Fibroblast of skin of right biceps (primary cell): ENCODE measurements at regions not wholly inside any gene's neighbourhood (a gene's known extent, or its start where the extent isn't known, plus 50 kb on each side); places are given as distances from the start of the nearest gene placed in this dataset.

Experiments used
- DNase-seq: peaks from one replicate; pipeline ENCODE4 v3.0.0-alpha.2; 2013

DNA sequence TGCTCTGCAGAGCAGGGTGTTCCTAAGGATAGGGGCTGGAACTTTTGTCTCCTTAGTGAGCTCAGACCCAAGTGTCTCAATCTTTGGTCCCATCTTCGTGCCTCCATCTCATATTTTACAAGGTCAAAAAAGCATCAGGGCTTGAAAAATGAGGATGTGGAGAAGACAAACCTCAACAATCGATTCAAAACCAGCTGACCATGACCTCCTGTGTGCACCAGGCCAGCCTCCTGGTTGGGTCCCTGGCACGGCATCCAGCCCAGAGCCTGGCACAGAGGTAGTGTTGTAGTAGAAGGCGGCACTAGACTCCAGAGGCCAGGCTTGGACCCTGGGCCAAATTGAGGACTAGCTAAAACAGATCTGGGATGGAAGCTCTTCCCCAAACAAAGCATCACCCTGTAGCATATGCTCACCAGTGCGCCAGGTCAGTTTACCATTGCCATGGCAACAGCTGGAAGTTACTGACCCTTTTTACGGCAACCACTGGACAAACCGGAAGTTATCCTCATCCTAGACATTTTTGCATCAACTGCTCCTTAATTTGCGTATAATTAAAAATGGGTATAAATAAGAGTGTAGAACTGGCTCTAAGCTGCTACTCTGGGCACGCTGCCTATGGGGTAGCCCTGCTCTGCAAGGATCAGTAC is 69.3 kb upstream of the BLCAP start:
- no peak for DNase-seq

DNA sequence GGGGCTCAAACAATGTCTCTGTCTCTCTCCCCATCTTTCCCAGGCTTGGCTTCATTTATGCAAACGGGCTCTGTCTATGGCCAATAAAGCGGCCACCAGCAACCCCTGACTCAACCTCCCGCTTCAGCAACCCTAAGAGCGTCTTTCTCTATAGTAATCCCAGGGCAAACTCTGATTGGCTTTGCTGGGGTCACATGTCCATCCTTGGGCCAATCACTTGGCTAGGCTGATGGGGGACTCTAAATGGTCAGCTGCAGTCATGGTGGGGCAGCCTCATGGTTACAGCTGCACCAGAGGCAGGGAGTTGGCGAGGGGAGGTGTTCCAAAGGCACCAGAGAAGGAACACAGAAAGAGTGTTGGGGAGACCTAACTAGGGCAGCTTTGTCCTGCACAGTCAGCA is 68.5 kb upstream of the BLCAP start:
- no peak for DNase-seq

DNA sequence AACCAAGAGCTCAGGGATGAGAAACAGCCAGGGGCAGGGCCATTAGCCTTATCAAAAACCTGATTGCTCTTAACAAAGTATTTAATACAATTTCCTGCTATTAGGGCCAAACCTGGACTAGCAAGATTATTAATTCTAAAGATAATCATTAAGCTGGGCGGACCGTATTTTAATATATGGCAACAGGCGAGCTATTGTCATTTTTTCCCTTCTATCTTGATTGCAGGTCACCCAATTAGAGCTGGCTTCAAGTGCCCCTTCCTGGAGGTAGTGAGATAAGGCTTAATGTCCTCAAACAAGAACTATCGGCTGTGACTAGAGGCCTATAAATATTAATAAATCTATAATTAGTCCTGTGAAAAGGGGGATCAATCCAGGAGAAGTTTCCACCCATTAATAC is 66.0 kb upstream of the BLCAP start:
- no peak for DNase-seq

DNA sequence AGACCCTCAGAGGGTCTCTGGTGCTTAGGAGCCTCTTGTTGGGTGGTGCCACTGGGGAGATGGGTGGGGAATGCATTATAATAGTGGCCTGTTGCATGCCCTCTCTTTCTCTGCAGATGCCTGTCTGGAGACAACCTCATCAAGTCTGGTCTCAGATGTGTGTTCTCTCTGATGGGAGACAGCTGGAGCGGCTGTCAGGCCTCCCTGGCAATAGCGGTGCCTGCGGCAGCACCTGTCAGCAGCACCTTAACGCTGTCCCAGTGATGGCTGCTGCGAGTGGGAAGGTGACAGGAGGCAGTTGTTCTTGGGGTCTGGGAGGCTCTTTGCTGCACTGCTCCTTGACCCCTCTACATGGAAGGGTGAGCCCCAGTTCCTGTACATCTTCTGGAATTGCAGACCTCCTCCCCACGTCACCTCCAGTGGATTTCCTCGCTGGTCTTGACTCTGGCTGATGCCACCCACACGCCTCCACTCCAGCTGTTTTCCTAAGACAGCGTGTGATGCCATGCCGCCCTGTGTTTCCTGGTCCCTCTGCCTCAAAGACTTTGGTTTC is 63.3 kb upstream of the BLCAP start:
- no peak for DNase-seq

DNA sequence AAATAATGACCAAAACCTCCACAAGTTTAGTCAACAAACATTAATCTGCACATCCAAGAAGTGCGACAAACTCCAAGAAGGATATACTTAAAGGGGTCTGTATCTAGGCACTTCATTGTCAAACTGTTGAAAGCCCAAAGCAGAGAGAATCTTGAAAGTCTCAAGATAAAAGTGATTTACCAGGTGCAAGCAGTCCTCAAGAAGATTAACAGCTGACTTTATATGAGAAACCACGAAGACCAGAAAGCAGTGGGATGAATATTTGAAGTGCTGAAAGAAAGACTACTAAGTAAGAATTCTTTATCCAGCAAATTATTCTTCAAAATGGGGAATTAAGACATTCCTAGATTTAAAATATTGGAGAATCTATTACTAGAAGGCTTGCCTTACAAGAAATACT is 58.4 kb upstream of the BLCAP start:
- no peak for DNase-seq

DNA sequence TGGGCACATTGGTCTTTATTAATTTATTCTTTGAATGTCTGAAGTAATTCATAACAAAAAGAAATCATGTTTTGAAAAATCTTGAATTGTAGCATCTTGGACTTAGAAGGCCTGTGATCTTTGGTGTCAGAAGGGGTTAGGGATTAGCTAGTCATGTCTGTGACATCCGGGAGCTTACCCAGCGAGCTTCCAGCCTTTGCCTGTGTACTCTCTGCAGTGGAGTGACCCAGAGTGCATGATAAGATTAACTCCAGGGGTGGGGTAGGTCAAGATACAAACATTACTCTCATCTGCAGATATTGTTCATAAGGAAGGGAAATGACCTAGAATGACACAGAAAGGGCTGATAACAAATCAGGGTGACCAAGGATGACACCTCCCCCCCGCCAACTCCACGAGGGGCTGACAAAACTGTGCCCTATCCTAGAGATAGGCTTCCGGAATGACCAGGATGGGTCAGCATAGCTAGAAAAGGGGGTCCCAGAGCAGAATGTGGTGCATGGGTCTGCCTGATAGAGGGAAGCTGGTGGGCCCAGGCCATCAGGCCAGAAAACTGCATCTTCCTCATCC is 56.6 kb upstream of the BLCAP start:
- no peak for DNase-seq

DNA sequence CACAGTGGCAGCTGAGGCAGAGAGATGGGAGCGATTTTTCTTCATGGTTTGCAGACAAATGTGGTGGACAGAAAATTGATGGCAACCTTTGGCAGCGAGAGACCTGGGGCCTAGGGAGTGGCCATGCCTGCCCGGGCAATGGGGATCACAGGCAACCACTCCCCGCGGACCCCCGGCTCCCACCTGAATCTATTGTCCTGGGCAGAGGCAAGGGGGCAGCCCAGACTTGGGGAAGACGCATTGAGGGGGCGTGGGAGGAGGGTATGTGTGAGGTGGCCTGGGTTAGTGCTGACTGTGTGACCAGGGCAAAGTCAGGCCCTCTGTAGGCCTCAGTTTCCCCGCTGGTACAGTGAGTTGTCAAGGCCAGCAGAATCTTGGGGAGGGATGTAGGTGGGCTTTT is 53.6 kb upstream of the BLCAP start:
- no peak for DNase-seq

DNA sequence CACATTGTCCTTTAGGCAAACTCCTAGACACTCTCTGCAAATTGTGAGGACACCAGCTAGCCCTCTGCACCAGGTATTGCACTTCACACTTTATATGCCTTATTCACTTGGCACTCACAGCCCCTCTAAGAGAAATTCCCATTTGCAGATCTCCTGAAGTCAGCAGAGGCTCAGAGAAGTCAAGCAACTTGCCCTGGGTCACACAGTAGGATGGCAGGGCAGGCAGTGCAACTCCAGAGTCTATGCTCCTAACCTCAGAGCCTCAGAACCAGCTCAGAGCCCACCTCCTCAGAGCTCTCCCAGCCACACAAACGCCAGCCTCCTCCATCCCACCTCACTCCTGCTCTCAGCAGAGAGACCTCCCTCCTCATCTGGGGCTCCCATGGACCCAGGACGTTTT is 52.4 kb upstream of the BLCAP start:
- no peak for DNase-seq

DNA sequence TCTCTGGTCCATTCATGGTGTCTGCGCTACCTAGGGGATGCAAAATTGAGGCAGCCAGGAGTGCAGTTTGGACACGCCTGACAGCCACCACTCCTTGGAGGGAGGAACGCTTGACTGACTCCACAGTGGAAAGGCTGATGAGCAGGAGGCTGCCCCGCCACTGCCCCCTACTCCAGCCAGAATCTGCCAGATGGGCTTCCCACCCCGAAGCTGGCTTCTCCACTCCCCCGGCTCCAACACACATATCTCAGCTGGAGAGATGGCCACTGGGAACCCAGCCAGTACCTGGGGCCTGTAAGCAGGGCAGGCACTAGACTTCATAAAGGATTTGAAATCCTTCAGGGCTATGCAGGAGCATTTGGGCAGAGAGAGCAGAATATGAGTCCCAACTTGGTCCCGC is 51.4 kb upstream of the BLCAP start:
- no peak for DNase-seq

DNA sequence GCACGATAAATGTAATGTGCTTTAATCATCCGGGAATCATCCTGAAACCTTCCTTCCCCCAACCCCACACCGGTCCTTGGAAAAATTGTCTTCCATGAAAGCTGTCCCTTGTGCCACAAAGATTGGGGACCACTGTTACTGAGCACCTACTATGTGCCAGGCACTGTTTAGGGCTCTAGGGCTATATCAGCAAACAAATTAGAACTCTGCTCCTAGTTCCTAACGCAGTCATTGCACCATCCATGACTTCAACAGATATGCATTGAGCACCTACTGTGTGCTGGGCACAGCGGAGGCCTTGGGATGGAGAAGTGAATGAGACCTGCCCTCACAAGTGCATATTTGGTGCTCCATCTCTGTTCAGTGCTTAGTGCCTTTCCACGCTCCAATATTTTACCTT is 50.3 kb upstream of the BLCAP start:
- no peak for DNase-seq
